A549 (cell line): ENCODE measurements at regions not wholly inside any gene's neighbourhood (a gene's known extent, or its start where the extent isn't known, plus 50 kb on each side); places are given as distances from the start of the nearest gene placed in this dataset.

Source experiments
- ATAC-seq, 2 experiments: fragments of 200-7000 bp in 1 of 2; fragments of >200 bp in 1 of 2; cut with Nextera tagmentation in 1 of 2; cut with Tn5 transposase in 1 of 2; 3 replicates each; pipeline versions ENCODE4 v1.8.0 to v1.9.1; 2018 to 2020; ENCODE audit warnings: mild to moderate bottlenecking in 1 of 2, moderate library complexity in 1 of 2
- CTCF ChIA-PET: fragments of 300-600 bp; sonication (Branson Sonifier 250); formaldehyde crosslinking; extraction: SDS; loops from one replicate; lab custom pipeline; 2021; ENCODE audit warnings: antibody characterized with exemption, inconsistent platforms; lab: Yijun Ruan, JAX
- POLR2A ChIA-PET: fragments of 350-600 bp; formaldehyde crosslinking; extraction: SDS; loops from one replicate; lab custom pipeline; 2021; ENCODE audit warnings: antibody characterized with exemption, inconsistent platforms; lab: Yijun Ruan, JAX
- DNase-seq, 2 experiments: peaks; one replicate each; pipeline versions ENCODE4 v3.0.0 to v3.0.0-alpha.2; 2011 to 2016; ENCODE audit warnings: low read depth in 1 of 2, low spot score in 1 of 2
- FAIRE-seq: peaks from 2 replicates; lab custom pipeline; 2011; peaks lifted over from hg19 to GRCh38; lab: Jason Lieb, UNC
- H3K27ac ChIP-seq, 2 experiments: fragments of >200 bp; sonication (Bioruptor Twin); formaldehyde crosslinking; 3 replicates each; pipeline ENCODE4 v1.5.1; 2016 to 2017
- H3K4me1 ChIP-seq: fragments of >200 bp; sonication (Bioruptor Twin); formaldehyde crosslinking; 3 replicates; pipeline ENCODE4 v1.6.1; 2016
- H3K4me2 ChIP-seq: fragments of >200 bp; sonication (Bioruptor Twin); formaldehyde crosslinking; 3 replicates; pipeline ENCODE4 v1.6.1; 2016
- H3K4me3 ChIP-seq: fragments of >200 bp; sonication (Bioruptor Twin); formaldehyde crosslinking; 3 replicates; pipeline ENCODE4 v1.5.1; 2016
- H3K9me3 ChIP-seq: fragments of >200 bp; sonication (Bioruptor Twin); formaldehyde crosslinking; 3 replicates; pipeline ENCODE4 v1.6.1; 2016
- BCL3 ChIP-seq: fragments of >200 bp; sonication (Bioruptor Twin); formaldehyde crosslinking; IDR thresholded peaks from 3 replicates; pipeline ENCODE4 v1.6.1; 2016
- BHLHE40 ChIP-seq: IDR thresholded peaks from 2 replicates; pipeline ENCODE4 v1.6.1; 2012; ENCODE audit warnings: low read depth, low read length, inconsistent platforms
- CBX8 ChIP-seq: fragments of 200-600 bp; sonication (generic); IDR thresholded peaks from 2 replicates; pipeline ENCODE4 v1.6.1; 2016
- CEBPB ChIP-seq, 2 experiments: fragments of >200 bp in 1 of 2; sonication (Bioruptor Twin) in 1 of 2; formaldehyde crosslinking in 1 of 2; IDR thresholded peaks; 2 replicates each; pipeline ENCODE4 v1.6.1; 2012 to 2016
- CHD2 ChIP-seq: fragments of 150-350 bp; IDR thresholded peaks from 2 replicates; pipeline ENCODE4 v1.6.1; 2014; ENCODE audit warnings: low read length; ENCODE audit not compliant: partially characterized antibody
- EP300 ChIP-seq, 2 experiments: fragments of >200 bp; sonication (Bioruptor Twin); formaldehyde crosslinking; IDR thresholded peaks; 2 replicates in 1 of 2; 3 replicates in 1 of 2; pipeline ENCODE4 v1.6.1; 2016 to 2017
- FOSL2 ChIP-seq, 2 experiments: fragments of 450-650 bp in 1 of 2; fragments of >200 bp in 1 of 2; sonication (Bioruptor Twin) in 1 of 2; formaldehyde crosslinking; IDR thresholded peaks; 2 replicates each; pipeline versions ENCODE4 v1.5.0 to v1.6.1; 2016 to 2020; ENCODE audit warnings: mild to moderate bottlenecking in 1 of 2, moderate library complexity in 1 of 2
- FOXS1 ChIP-seq: fragments of 250-450 bp; sonication (Bioruptor Pico); IDR thresholded peaks from 2 replicates; pipeline ENCODE4 v1.5.0; 2020; ENCODE audit warnings: mild to moderate bottlenecking, moderate library complexity
- HES2 ChIP-seq: fragments of >200 bp; sonication (Bioruptor Twin); formaldehyde crosslinking; IDR thresholded peaks from 2 replicates; pipeline ENCODE4 v1.6.1; 2016
- HEYL ChIP-seq: fragments of 250-450 bp; sonication (Bioruptor Pico); IDR thresholded peaks from 2 replicates; pipeline ENCODE4 v1.8.0; 2021; ENCODE audit warnings: mild to moderate bottlenecking, moderate library complexity
- HOXA7 ChIP-seq: fragments of 250-450 bp; sonication (Bioruptor Pico); IDR thresholded peaks from 2 replicates; pipeline ENCODE4 v1.5.0; 2020; ENCODE audit warnings: mild to moderate bottlenecking, moderate library complexity
- KDM1A ChIP-seq: fragments of 200-600 bp; sonication (generic); IDR thresholded peaks from 2 replicates; pipeline ENCODE4 v1.6.1; 2016; ENCODE audit warnings: low read depth, mild to moderate bottlenecking
- KDM5A ChIP-seq: fragments of 200-600 bp; sonication (generic); IDR thresholded peaks from 2 replicates; pipeline ENCODE4 v1.6.1; 2016; ENCODE audit warnings: antibody characterized with exemption, mild to moderate bottlenecking
- RAD21 ChIP-seq, 2 experiments: fragments of >200 bp in 1 of 2; sonication (Bioruptor Twin) in 1 of 2; formaldehyde crosslinking in 1 of 2; IDR thresholded peaks in 1 of 2; conservative IDR thresholded peaks in 1 of 2; 2 replicates in 1 of 2; 3 replicates in 1 of 2; pipeline ENCODE4 v1.6.1; 2012 to 2018; ENCODE audit warnings: inconsistent platforms in 1 of 2
- RCOR1 ChIP-seq: fragments of 150-350 bp; IDR thresholded peaks from 2 replicates; pipeline ENCODE4 v1.6.1; 2014; ENCODE audit warnings: antibody characterized with exemption, low read length, low read depth
- REST ChIP-seq: fragments of 200-600 bp; sonication (generic); IDR thresholded peaks from 2 replicates; pipeline ENCODE4 v1.6.1; 2016; ENCODE audit warnings: antibody characterized with exemption, mild to moderate bottlenecking, moderate library complexity
- RFX5 ChIP-seq: fragments of 450-650 bp; IDR thresholded peaks from 2 replicates; pipeline ENCODE4 v1.7.1; 2014; ENCODE audit warnings: antibody characterized with exemption, mild to moderate bottlenecking, moderate library complexity
- RNF2 ChIP-seq: fragments of 200-600 bp; sonication (generic); IDR thresholded peaks from 2 replicates; pipeline ENCODE4 v1.6.1; 2016; ENCODE audit warnings: low read depth, mild to moderate bottlenecking, antibody characterized with exemption, moderate library complexity, borderline replicate concordance
- TFCP2L1 ChIP-seq: fragments of 250-450 bp; sonication (Bioruptor Pico); IDR thresholded peaks from 2 replicates; pipeline ENCODE4 v1.5.0; 2021; ENCODE audit warnings: mild to moderate bottlenecking
- USF2 ChIP-seq: fragments of 450-650 bp; IDR thresholded peaks from 2 replicates; pipeline ENCODE4 v1.6.1; 2014; ENCODE audit warnings: antibody characterized with exemption
- ZFP36 ChIP-seq: fragments of 450-650 bp; IDR thresholded peaks from 2 replicates; pipeline ENCODE4 v1.6.1; 2014; ENCODE audit warnings: borderline replicate concordance; ENCODE audit not compliant: partially characterized antibody
- WGBS: methylation state at CpG from one replicate; pipeline ENCODE4 v1.1.6; 2017; ENCODE audit errors: missing lambda C conversion rate; 5-methylcytosine and 5-hydroxymethylcytosine counted together

- 4% methylated on average over 6 of the region's 6 CpGs for WGBS
- H3K4me3 ChIP-seq = no peak overlapping the region
- ChIA-PET POLR2A (no interaction called here), CTCF (no interaction called here)
- H3K27ac ChIP-seq = no peak overlapping the region
- ATAC-seq = no peak
- no peak for FAIRE-seq
- TF ChIP-seq REST = peak; percentile 80
- TF ChIP-seq EP300 (IDR thresholded peaks at IDR 0.05) = no peak
- H3K4me1 ChIP-seq = no peaks in the 10 kb centered on the region
- no peaks in the 10 kb centered on the region for H3K9me3 ChIP-seq
- peak in 1 of 2 experiments; percentile 3 for DNase-seq
- H3K4me2 ChIP-seq = no peak overlapping the region
Observed at GRCh38 chr3:116579840-116580239, 129.7 kb upstream of the TUSC7 start.

GRCh38 chr3:116586285-116586944 is 123.2 kb upstream of the TUSC7 start:
- H3K4me1 ChIP-seq = no peaks in the 10 kb centered on the region
- WGBS = 7% methylated on average over 7 of the region's 7 CpGs
- no peak overlapping the region for H3K4me3 ChIP-seq
- TF ChIP-seq RFX5 (no peak), CBX8 (no peak), BHLHE40 (no peak), USF2 (no peak), RNF2 (no peak), FOXS1 (no peak), CEBPB (IDR thresholded peaks at IDR 0.05) (no peak)
- H3K4me2 ChIP-seq = no peak overlapping the region
- CTCF ChIA-PET = no interaction called here
- DNase-seq (no peak), FAIRE-seq (no peak), ATAC-seq (no peak)
- POLR2A ChIA-PET = no interaction called here
- H3K9me3 ChIP-seq = no peaks in the 10 kb centered on the region
- H3K27ac ChIP-seq = no peak overlapping the region

- POLR2A ChIA-PET = no interaction called here
- FAIRE-seq (no peak), ATAC-seq (no peak), DNase-seq (no peak)
- no peak overlapping the region for H3K4me2 ChIP-seq
- H3K27ac ChIP-seq = no peak overlapping the region
- H3K4me1 ChIP-seq = no peaks in the 10 kb centered on the region
- no peaks in the 10 kb centered on the region for H3K9me3 ChIP-seq
- no peak for TF ChIP-seq FOSL2 (IDR thresholded peaks at IDR 0.05)
- TF ChIP-seq FOSL2 (CRISPR knock-in tag; IDR thresholded peaks at IDR 0.05) = no peak
- TF ChIP-seq RAD21 (conservative IDR thresholded peaks at IDR 0.05 in 1 of 2, IDR thresholded peaks at IDR 0.05 in 1 of 2) = no peak
- TF ChIP-seq HES2 = no peak
- no peak for TF ChIP-seq RCOR1
- no peak for TF ChIP-seq KDM5A
- no peak for TF ChIP-seq TFCP2L1
- TF ChIP-seq BCL3 = no peak
- TF ChIP-seq CHD2 = no peak
- no peak for TF ChIP-seq RNF2
- no peak for TF ChIP-seq CBX8
- TF ChIP-seq HEYL (CRISPR knock-in tag) = no peak
- no peak for TF ChIP-seq HOXA7 (CRISPR knock-in tag)
- TF ChIP-seq KDM1A = no peak
- TF ChIP-seq BHLHE40 = no peak
- no peak for TF ChIP-seq ZFP36
- TF ChIP-seq EP300 (IDR thresholded peaks at IDR 0.05) = no peak
- CTCF ChIA-PET = no interaction called here
- 5% methylated on average over 3 of the region's 3 CpGs for WGBS
- H3K4me3 ChIP-seq = no peak overlapping the region
Observed at GRCh38 chr3:116591236-116591635, 118.3 kb upstream of the TUSC7 start.
